NCI-H2196 treated with DMSO at 0.1 percent for 48 hours (cell line): ENCODE measurements at regions not wholly inside any gene's neighbourhood (a gene's known extent, or its start where the extent isn't known, plus 50 kb on each side); places are given as distances from the start of the nearest gene placed in this dataset.

Source experiments
- DNase-seq: peaks from one replicate; lab custom pipeline; 2025; ENCODE audit not compliant: unreplicated experiment; lab: John Stamatoyannopoulos, UW

- no peak for DNase-seq
Measured at GRCh38 chr5:2141254-2142000, 258.7 kb upstream of the IRX4 start.

DNA sequence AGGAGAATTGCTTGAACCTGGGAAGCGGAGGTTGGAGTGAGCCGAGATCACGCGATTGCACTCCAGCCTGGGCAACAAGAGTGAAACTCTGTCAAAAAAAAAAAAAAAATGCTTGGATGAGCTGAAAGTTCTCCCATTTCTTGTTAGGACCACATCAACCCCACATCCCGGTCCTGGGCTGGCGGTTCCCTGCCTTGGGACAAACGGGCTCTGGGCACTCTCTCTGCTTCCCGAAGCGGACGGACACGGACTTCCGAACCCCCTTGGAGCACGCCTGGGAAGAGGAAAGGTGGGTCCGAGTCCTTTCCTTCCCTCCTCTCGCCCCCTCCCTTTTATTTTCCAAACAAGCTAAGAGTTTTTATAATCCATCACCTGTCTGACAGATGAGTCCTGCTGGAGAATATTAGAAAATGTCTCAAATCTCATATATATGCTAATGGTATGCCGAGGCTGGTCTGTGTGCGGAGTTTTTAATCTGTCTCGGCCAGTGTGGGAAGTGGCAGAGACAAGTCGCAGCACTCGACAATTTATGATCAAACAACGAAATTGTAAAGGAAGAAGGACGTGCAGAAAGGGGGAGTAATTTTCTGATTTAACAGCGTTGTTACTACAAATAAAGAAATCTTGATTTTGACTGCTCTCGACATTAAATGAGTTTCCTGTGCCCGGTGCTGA, 257.9 kb upstream of the IRX4 start:
- DNase-seq: no peak

DNA sequence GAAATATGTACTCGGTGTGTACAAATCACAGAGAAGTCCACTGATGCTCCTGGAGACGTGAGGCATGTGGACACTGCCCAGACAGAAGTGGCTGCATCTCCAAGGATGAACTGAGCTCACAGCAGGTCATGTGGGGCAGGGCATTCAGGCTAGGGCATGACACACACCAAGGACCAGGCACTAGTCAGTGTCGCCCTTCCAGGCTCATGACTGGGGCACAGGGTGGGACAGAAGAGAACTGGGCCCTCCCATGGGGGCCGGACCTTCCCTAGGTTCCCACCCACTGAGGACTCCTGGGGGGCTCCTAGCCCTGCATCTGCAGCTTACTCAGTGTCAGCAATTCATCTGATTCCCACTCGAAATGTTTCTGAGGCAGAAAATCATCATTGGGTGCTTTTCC, 256.8 kb upstream of the IRX4 start:
- DNase-seq: no peak

DNA sequence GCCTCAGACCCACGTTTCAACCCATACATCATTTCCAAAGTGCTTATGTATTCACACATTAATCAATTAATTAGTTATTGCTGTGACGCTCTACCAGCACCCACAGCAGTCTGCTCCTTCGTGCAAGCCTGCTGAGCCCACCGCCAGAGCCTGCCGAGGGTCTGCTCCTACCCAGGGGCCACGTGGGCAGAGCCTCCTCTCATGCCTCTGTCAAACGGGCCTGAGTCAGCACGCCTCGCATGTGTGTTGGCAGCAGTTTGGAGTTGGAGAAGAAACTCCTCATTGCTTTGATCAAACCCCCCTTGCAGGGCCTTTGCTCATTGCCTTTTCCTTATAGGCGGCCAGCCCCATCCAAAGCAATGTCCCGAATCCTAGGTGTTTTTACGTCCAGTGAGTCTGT, 256.2 kb upstream of the IRX4 start:
- no peak for DNase-seq

DNA sequence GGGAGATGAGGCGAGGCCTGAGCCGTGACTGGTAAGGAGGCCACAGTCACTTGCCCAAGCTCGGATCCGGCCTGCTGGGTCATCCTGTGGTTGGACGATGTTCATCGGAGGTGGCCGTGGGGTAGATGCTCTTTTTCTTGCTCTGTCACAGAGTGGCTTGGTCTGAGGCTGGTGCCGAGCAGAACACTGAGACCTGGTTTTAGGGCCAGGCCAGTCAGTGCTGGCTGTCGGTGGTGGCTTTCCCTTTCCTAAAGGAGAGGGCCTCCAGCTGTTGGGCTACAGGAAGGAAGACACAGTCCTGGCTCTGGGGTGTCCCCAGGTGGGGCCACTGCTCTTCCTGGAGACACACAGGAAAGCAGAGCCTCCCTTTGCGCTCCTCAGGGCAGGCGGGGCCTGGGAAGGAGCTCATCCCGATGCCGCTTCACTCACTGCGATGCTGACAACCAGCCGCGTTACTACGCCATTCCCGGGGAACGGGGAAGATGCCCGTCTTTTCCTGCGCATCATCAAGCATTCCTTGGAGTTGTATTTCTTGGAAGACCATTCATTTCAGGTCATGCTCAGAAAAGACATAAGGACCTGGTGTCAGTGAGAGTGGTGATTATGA, 254.8 kb upstream of the IRX4 start:
- no peak for DNase-seq

DNA sequence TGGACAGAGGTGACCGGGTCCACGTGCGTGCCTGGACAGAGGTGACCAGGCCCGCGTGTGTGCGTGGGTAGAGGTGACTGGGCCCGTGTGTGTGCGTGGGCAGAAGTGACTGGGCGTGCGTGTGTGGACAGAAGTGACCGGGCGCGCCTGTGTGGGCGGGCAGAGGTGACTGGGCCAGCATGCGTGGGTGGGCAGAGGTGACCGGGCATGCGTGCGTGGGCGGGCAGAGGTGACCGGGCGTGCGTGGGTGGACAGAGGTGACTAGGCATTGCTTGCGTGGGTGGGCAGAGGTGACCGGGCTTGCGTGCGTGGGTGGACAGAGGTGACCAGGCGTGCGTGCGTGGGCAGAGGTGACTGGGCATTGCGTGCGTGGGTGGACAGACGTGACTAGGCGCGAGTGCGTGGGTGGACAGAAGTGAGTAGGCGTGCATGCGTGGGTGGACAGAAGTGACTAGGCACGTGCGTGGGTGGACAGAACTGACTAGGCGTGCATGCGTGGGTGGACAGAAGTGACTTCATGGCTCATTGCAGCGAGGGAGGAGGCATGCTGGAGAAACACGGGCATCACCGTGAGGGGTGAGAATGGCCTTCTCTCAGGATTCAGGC, 254.1 kb upstream of the IRX4 start:
- DNase-seq: no peak

DNA sequence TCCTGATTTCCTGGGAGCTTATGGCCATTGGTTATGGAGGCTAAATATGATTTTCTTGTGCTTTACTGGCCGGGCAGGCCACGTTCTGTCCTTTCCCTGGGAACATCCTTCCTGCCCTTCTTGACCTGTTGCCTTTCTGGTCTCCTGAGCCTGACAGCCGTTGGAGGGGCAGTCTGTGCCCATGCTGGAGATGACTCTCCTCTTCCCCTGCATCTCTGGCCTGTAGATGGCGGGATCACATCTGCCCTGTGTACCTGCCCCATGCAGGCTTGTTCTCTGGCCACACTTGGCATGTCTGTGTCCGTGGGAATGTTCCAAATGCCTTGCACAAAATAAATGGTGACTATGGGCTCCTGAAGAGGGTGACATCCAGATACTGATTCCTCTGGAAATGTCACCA, 253.1 kb upstream of the IRX4 start:
- DNase-seq: no peak

DNA sequence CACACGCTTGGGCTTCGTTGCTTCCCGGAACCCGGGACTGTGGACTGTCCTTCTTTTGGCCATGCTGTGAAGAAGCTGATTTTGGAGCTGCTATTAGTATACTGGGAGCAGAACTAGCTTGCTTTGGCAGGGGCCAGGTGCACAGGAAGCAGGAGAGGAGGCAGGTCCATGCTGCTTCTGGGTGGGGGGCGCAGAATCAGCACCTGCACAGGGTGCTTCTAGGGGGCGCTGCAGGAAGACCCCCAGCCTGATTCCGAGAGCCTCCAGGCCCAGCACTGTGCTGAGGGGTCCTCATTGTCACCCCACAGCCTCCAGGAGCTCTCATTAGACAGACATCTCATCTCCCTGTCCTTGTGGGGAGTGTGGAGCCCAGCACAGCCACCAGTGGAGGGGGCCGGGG, 252.6 kb upstream of the IRX4 start:
- DNase-seq: no peak

DNA sequence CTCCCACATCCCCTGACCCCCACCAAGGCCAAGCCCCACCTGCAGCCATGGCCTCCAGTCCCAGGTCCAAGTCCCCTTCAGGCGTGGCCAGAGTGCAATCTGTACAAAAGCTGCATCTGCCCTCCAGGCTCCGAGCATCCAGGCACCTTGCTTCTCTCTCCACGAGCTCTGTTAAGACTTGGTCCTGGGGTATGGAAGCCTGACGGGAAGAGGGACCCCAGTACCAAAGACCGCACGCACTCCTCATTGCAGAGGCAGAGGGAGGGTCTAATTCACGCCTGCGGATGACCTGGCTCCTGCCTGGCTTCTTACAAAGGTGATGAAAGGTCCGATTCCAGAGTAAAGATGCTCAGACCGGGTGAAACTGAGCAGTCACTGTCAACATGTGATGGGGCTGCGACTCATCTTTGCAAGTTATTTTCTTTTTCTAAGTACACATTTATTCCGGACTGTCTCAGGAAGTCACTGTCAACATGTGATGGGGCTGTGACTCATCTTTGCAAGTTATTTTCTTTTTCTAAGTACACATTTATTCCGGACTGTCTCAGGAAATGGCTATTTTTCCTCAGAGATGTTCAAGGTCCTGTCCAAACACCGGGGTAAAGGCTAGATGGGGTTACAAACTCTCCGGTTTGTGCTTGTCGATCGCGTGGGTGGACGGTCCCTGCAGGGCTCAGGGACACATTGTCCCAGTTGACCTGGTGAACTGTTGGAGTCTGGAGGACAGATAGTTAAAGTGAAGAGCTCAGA, 252.0 kb upstream of the IRX4 start:
- DNase-seq: no peak

DNA sequence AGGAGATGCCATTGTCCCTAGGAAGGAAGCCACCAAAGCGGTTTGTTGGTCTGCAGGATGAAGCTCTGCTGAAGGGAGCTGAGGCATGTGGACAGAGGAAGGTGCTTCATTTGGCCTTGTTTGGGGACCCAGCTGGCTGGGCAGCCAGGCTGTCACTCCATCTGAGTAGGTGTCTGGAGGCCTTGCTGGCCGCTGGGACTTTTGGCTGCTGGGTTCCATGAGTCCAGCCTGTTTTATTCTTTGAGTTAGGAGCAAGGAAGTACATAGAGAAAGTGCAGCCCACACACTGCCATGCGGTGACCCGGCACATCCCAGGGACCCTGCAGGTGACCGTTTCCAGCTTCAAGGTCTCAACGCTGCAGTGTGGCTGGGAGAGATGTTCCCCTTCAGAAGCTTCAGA, 251.2 kb upstream of the IRX4 start:
- no peak for DNase-seq

- DNase-seq: no peak
Measured at GRCh38 chr5:2133080-2133479, 250.4 kb upstream of the IRX4 start.

DNA sequence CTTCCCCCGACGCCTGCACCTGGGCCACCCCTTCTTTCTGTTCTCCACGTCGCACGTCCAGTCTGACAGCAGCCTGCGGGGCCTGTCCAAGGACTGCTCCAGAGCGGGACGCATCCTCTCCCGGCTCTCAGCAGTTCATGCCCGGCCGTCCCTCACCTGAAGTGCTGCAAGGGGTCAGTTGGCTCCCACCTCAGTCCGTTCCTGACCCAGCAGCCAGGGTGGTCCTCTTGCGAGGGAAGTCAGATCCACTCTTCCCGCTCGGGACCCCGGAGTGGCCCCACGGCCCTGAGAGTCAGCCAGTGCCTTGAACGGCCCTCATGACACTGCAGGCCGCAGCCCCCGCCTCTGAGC, 249.7 kb upstream of the IRX4 start:
- no peak for DNase-seq

DNA sequence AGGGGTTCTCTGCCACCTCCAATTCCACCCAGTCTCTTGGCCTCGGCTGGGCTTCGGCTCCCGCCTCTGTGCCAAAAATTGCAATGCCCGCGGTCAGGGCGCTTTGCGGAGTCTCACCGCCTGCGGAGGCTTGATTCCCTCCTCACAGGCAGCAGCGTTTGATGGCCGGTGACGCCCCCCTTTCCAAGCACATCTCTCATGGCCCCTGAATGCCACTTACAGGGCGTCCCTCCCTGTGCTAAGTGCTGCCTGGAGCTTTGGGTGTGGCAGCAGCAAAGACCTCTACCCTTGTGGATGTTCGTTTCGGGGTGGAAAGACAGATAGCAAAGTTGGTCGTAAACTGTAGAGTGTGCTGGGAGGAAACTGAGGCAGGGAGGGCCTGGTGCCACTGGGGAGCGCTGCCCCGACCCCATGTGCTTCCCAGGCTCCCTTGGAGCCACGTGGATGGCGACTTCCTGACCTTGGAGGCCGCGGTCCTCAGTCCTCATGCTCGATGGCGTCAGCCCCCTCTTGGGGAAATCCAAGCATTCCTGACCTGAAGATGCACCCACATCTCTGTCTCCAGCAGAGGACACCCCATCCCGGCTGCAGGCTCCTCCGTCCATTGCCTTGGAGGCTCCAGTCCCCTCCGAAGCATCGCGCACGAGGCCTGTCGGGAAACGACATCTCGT, 249.2 kb upstream of the IRX4 start:
- DNase-seq: no peak

- no peak for DNase-seq
Measured at GRCh38 chr5:2131196-2131595, 248.5 kb upstream of the IRX4 start.

DNA sequence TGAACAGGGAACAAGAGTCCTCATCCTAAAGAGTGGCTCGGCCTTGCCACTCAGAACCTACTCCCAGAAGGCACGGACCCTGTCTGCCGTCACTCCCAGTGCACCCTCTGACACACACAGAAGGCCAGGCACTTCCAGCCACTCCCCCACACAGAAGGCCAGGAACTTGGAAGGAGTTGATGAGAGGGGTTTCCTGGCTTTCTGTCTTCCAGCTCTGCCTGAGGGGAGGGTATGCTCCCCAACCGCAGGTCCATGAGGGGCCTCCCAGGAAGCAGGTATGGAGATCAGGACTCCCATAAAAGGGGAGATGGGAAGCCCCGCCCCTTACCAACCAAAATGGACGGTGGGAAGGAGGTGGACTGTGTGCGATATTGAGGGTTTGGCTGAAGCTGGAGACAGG, 247.6 kb upstream of the IRX4 start:
- DNase-seq: no peak

GRCh38 chr5:2129568-2130272, 247.0 kb upstream of the IRX4 start:
- DNase-seq: no peak

GRCh38 chr5:2128686-2129355, 246.1 kb upstream of the IRX4 start:
- DNase-seq: no peak

GRCh38 chr5:2126512-2126911, 243.8 kb upstream of the IRX4 start:
- DNase-seq: no peak

- no peak for DNase-seq
Measured at GRCh38 chr5:2125901-2126265, 243.2 kb upstream of the IRX4 start.
